ENCODE measurements at regions not wholly inside any gene's neighbourhood (a gene's known extent, or its start where the extent isn't known, plus 50 kb on each side); places are given as distances from the start of the nearest gene placed in this dataset.
"Not testable (repeated sequence)": the region's sequence is repeated elsewhere in the genome, so short reads cannot be mapped to it uniquely, and the experiment has no call there.

DNA sequence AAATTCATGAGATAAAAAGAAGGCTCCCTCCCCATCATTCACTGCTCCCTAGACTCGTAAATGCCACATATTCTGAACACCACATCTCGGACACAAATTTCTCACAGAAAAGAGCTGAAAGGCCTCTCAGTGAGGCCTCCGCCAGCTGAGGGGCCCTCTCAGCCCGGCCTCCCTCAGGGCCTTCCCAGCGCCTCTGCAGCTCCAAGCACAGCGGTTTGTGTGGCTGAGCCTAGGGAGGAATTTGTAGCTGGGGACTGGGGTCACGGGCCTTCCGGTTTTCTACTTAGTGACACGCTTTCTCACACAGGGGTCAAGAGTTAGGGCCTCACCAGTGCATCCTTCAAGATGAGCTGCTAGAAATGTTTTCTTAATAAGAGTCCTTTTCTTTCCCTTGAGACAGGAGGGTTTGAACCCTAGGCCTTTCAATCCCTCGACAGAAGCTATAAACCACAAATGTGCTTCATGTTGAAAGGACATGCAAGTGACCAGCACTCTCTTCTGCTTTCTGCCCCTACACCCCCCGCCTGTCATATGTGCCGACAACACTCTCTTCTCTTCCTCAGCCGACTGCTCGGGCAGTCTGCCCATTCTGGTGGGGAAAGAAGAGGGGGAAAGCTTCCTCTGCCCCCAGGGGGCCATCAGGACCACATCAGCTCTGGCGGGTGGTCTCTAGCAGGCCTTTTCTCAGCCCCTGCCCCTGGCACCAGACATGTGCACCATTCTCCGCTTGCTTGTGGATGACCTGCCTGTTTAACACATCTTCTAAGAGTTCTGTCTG is 104.9 kb downstream of the CHIC2 start:
- DNase-seq (ENCODE audit: low spot score): no peak

DNA sequence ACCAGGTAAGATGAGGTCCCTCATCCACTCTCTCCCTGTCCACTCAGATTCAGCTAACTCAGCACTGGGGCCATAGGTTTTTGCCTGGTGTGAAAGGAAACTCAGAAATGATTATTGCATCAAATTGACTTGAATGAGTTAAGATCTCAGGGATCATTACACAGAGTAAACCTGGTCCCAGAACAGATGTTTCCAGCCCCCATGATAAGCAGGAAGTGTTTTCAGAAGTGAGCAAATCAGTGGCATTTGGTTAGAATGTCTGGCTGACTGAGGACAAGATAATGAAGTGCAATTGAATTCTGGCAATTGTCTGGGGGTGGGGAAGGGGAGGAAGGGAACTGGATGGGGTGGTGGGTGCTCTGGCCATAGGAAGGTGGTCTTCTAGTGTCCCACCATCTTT is 108.0 kb downstream of the CHIC2 start:
- DNase-seq (ENCODE audit: low spot score): no peak

DNA sequence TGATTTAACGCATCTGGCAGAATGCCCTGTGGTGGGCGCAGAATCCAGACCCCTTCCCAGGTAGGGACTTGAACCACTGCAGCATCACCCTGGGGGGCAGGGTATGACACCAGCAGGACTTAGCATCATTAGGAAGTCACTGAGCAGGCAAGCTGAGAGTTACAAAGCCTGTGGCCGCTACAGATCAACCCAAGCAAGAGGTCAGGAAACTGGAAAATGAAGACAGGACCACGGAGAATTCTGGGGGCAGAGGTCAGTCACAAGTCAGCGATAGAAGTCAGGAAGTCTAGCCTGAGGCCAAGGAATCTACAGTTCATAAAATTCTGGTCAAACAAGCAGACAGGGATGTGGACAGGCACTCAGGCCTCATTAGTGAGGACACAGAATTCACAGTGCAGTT is 108.4 kb downstream of the CHIC2 start:
- DNase-seq (ENCODE audit: low spot score): no peak

DNA sequence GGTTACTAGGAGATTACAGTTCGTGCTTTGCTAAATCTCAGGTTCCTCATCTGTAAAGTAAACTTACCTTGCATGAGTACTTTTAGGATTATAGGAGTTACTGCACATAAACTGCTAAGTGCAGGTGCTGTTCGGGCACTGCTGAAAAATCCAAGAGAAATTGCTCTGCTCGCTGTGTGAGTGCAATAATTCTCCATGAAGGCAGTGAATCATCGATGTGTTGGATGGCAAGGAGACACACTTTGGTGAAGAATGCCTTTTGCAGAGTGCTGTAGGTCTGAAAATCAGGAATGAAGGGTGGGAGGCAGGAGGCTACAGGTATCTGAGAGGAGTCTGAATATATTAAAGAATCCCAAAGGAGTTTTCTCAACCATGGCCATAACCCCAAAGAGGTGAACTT is 113.0 kb downstream of the CHIC2 start:
- DNase-seq (ENCODE audit: low spot score): no peak

DNA sequence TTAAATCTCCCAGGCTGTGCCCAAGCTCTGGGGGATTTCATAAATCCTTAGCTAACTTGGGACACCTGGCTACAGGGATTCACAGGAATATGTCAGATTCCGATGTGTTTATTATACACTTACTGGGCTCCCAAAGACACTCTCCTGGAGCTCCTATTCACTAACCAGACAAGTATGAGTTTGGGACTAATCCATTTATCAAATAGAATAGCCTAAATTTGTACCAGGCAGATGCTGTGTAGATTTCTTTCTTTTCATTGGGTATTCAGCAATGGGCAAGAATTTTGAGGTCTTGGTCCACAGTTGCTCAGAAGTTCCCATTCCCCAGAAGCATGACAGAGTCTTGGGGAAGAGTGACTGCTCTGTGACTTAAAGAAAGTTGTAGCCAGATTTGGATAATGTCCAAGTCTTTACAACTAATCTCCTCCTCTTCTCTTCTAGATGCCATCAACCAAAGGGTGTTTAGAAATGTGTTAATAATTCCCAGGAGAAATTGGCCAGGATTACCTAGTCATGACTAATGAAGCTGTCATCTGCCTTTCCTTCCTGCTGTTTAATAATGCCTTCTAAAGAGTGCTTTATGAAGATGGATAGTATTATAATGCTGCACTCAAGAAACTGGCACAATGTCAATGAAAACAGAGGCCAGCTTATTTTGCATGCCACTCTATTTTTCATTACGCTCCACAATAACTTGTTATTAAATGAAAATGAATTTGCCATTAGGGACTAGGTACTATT is 120.9 kb downstream of the CHIC2 start:
- no peak for DNase-seq (ENCODE audit: low spot score)

DNA sequence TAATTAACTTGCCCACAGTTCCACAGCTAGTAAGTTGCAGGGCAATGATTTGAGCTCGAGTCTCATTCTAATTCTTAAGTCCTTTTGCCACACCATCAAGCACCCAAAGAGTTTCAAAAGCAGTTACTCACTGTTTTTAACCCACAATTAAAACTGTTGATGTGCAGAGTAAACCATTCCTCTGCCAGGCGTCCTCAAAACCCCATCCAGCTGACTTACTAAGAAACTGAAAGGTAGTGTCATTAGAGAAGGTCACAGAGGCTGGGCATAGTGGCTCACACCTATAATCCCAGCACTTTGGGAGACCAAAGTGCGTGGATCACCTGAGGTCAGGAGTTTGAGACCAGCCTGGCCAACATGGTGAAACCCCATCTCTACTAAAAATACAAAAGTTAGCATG is 121.7 kb downstream of the CHIC2 start:
- no peak for DNase-seq (ENCODE audit: low spot score)

DNA sequence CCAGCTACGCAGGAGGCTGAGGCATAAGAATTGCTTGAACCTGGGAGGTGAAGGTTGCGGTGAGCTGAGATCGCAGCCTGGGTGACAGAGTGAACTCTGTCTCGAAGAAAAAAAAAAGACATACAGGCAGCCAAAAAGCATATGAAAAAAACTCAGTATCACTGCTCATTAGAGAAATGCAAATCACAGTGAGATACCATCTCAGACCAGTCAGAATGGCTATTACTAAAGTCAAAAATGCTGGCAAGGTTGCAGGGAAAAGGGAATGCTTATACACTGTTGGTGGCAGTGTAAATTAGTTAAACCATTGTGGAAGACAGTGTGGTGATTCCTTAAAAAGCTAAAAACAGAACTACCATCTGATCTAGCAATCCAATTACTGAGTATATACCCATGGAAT is 123.1 kb downstream of the CHIC2 start:
- no peak for DNase-seq (ENCODE audit: low spot score)

DNA sequence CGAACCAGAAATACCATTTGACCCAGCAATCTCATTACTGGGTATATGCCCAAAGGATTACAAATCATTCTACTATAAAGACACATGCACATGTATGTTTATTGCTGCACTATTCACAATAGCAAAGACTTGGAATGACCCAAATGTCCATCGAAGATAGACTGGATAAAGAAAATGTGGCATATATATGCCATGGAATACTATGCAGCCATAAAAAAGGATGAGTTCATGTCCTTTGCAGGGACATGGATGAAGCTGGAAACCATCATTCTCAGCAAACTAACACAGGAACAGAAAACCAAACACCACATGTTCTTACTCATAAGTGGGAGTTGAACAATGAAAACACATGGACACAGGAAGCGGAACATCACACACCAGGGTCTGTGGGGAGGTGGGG is 124.5 kb downstream of the CHIC2 start:
- DNase-seq (ENCODE audit: low spot score): not testable (repeated sequence)

DNA sequence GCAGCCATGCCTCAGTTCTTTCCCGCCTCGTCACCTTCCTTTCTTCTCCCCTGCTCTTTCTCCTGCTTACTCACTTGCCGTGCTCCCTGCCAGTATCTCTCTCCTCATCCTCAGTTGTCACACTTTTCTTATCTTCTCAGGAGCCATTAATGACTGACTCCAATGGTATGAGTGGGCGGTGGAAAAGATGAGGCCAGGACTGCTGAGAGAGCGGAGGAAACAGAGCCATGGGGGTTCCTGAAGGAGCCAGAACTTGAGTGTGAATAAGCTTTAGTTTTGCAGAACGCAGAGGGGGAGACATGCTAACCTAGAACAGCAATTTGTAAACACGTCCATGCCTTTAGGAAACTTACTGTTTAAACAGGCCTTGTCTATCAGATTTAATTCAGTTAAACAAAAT is 126.5 kb downstream of the CHIC2 start:
- DNase-seq (ENCODE audit: low spot score): no peak

DNA sequence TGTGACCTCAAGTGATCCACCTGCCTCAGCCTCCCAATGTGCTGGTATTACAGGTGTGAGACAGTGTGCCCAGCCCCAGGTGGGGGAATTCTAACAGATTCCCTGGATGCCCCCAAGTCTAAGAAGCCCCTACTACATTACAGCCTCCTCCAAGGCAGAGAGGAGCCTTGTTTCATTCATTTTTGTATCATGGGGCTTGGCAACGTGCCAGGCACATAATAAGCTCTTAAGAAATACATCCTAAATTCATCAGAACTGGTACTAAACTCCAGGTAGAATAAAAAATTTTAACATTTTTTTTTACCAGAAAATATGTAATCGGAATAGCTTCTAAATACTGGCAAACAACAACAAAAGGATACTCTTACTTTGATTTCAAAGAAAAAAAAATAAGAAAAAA is 127.1 kb downstream of the CHIC2 start:
- DNase-seq (ENCODE audit: low spot score): no peak

DNA sequence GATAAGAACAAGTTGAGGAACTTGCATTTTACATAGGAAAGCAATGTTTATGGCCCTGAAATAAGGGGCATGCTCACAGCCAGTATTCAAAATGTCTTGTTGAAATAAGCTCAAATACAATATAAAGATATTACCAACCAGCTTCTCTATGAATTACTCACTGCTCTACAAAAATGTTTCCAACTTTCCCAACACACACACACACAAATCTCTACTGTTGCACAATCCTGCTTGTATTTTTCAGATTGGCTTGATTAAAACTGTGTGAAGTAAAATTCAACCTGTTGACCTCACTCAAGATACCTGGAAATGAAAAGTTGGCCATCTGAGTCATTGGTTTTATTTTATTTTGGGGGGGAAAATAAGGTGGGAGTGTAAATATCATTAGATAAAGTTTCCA is 128.6 kb downstream of the CHIC2 start:
- DNase-seq (ENCODE audit: low spot score): no peak

DNA sequence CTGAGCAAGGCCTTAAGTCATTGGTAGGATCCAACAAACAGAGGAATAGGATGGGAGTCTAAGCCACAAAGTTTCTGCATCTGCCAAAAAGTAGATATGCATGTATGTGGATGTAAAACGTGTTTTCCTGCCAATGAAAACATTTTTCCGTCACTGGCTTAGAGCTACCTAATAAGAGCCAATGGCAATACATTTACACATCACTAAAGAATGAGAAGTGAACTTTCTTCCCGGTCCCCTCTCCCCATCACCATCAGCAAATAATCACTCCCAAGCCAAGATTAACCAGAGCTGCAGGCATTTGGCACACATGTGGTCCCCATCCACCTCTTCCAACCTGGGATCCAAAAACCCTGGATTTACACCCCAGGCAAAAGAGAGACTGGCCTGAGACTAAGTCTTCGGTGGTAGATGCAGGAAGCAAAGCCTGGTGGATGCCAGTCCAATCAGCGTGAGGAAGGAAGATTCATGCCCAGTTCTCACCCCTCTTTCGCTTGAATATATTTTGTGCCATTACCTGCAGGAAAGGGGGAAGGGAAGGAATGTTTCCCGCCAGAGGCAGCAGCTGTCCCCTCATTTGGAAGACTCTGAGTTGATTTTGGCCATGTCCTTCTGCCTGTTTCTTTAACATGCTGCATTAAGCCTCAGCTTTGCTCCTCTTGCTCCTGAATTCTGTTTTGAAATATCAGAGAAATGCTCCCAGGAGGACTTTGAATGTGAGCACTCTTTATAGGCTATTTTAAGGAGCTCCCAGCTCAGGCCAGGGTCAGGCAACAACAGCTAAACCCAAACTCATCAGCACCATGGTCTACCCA is 131.4 kb downstream of the CHIC2 start:
- DNase-seq (ENCODE audit: low spot score): no peak

DNA sequence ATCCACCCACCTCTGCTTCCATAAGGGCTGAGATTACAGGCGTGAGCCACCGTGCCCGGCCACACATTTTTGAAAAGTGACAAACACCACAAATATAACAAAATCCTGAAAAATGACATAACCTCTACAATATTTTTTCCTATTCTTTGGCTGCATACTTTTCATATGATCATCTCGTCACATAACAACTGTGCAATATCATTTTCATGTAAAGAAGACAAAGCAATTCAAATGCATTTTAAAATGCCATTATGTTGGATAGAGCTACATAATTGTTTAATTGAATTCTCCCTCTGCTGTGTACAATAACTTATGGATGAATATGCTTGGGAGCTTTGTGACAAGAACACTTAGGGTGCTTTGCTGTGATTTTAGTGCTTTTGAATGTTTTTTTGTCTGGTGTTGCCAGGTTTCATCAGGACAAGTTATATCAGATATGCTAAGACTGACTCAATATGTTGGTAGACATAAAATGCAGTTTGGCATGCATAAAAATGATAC is 132.9 kb downstream of the CHIC2 start:
- no peak for DNase-seq (ENCODE audit: low spot score)

DNA sequence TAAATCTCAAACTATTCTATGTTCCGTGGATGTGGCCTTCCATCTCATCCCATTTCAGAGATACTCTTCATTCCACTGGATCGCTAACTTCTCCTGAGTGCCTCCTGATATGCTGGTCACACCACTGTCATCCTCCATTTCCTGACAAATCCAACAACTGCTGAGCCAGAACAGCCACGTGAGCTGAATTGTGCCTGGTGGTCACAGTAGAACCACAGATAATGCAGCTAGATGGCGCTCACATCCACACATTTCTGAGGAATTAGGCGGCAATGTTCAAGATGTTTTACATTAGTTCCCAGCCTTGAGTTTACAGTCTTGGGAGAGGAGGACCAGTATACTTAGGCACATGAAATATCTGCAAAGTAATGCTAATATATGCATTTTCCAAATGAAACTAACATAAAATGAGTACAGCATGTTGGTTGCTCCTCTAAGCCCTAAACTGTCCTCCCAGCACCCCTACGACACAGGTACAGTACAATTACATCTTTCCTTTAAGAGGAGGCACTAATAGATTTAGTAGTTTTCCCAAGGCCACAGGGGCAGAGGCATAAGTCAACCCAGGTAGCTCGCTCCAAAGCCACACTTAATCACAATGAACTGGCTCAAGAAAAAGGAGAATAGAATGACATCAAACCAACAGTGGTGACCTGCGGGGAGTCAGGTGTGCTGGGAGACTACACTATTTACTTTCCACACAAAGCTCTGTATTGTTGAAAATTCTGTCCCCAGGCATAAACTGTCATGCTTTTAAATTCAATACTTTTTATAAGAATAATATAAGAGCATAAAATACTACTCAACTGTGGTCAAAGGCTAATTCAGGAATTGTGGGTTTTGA is 134.2 kb downstream of the CHIC2 start:
- DNase-seq (ENCODE audit: low spot score): peak; percentile 82

DNA sequence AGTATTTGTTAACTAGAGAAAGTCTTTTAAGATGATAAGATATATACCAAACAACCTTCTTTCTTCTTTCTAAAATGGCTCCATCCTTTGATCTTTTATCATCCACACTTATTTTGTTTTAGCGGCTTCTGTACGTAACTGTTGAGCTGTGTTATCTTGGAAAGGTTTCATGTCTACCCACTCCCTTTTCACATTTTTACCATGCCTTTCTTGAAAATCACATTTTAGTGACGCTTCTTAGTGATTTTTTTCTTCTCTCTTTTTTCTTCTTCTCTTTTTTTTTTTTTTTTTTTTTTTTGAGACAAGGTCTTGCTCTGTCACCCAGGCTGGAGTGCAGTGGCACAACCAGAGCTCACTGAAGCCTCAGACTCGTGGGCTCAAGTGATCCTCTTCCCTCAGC is 135.1 kb downstream of the CHIC2 start:
- no peak for DNase-seq (ENCODE audit: low spot score)

DNA sequence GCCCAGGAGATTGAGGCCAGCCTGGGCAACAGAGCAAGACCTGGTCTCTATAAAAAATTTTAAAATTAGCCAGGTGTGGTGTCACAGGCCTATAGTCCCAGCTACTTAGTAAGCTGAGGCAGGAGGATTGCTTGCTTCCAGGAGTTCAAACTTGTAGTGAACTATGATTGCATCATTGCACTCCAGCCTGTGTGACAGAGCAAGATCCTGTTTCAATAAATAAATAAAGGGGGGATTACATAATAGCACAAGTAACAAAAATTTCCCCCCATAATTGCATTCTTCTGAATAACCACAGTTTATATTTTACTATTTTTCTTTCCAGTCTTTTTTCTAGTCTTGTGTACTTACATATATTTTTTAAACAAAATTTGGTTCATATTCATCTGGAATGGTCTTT is 135.6 kb downstream of the CHIC2 start:
- no peak for DNase-seq (ENCODE audit: low spot score)

DNA sequence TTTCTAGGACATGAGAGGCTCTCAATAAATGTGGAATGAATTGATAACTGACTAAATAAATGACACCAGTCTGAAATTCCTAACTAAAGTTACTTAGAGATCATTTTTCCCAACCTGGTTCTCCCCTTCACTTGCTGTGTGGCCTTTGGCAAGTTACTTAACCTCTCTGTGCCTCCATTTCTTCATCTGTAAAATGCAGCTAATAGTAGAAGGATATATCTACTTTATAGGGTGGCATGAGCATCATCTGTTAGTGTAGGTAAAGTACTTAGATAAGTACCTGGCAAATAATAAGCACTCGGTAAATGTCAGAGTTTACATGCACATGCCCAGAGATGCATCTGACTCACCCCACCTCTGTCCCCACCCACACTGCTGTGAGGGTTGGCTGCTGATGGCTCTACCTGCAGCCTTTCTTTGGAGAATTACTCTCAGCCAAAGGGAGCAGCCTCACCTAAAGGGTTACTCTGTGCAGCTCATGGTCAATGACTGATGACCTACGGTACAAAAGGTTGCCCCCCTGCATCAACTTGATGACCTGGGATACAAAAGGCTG is 139.3 kb downstream of the CHIC2 start:
- no peak for DNase-seq (ENCODE audit: low spot score)

DNA sequence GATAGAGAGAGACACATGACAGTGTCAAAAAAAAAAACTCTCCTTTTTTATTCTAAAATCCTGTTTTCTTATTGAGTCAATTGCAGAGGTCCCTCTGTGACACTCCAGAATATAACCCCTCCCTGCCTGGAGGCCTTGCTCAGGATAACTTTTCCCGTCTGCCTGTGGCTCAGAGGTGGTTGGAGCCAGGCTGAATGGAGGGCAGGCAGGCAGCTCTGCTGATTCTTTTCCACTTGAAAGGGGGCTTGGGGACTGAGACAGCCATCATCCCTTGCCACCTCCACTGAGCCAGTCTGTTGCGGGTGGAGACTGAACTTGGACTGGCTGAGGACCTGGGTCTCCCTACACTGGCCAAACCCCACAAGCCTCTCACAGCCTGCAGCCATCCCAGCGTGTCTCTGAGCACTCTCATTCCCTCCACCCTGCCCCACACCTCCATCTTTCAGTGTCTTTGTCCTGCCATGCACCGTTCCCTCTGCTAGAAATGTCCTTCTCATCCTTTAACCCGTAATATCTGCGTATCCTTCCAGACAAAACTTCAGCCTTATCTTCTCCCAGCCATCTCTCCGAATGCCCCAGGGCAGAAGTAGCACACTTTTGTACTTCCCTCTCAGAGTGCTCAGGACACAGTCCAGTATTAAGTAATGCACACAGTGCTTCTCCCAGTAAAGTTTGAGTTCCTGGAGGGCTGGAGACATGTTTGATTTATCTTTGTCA is 139.9 kb downstream of the CHIC2 start:
- DNase-seq (ENCODE audit: low spot score): no peak

DNA sequence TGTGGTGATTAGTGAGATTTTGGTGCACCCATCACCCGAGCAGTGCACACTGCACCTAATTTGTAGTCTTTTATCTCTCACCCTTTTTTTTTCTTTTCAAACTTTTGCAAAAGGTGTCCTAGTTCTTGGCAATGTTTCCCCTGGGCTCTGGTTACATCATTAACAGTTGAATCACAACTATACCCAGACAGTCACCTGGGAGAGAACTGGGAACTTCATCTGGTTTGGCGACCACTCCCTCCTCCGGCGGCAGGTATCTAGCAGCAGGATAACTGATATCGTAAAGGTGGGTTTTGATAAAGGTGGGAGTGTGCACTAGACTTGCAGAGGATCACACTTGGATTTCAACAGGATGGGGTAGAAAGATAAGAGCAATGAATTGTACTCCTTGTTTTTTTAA is 140.5 kb downstream of the CHIC2 start:
- DNase-seq (ENCODE audit: low spot score): no peak

DNA sequence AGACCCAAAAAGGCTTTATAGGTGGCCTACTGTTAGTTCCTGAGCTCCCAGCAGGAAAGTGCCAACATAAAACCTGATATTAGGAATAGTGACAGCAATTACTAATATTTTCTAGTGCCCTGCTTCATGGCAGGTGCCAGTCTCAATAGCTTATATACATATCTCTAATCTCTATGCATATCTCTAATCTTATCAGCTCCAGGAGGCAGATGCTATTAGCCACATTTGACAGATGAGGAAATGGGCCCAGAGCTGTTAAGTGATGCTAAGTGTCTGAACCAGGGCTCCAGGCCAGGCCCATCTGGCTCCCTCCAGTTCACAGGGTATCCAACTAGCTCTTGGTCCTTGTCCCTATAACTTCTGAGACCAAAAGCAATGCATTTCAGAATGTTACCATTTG is 142.5 kb downstream of the CHIC2 start:
- no peak for DNase-seq (ENCODE audit: low spot score)

DNA sequence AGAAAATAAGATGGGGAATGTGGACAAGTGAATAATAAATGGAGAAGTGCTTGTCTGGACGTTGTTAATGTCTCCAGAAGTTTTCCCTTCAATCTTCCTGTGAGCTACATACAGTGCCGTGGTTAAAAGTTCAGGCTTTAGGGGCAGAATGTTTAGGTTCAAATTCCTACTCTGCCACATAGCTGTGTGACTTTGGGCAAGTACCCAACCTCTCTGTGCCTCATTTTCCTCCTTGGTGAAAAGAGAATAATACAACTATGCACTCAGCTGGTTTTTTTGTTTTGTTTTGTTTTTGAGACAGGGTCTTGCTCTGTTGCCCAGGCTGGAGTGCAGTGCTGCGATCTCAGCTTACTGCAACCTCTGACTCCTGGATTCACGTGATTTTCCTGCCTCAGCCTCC is 143.5 kb downstream of the CHIC2 start:
- no peak for DNase-seq (ENCODE audit: low spot score)
